ENCODE measurements at regions not wholly inside any gene's neighbourhood (a gene's known extent, or its start where the extent isn't known, plus 50 kb on each side); places are given as distances from the start of the nearest gene placed in this dataset.
A peak's percentile ranks its signal among the peaks of the same experiment; 100 is the strongest.
"Not testable (repeated sequence)": the region's sequence is repeated elsewhere in the genome, so short reads cannot be mapped to it uniquely, and the experiment has no call there.

GRCh38 chr4:122990891-122991290 is 68.5 kb upstream of the NUDT6 start:
- no peak overlapping the region for H3K4me3 ChIP-seq (ENCODE audit: low read length)
- TF ChIP-seq, protein P1, sequence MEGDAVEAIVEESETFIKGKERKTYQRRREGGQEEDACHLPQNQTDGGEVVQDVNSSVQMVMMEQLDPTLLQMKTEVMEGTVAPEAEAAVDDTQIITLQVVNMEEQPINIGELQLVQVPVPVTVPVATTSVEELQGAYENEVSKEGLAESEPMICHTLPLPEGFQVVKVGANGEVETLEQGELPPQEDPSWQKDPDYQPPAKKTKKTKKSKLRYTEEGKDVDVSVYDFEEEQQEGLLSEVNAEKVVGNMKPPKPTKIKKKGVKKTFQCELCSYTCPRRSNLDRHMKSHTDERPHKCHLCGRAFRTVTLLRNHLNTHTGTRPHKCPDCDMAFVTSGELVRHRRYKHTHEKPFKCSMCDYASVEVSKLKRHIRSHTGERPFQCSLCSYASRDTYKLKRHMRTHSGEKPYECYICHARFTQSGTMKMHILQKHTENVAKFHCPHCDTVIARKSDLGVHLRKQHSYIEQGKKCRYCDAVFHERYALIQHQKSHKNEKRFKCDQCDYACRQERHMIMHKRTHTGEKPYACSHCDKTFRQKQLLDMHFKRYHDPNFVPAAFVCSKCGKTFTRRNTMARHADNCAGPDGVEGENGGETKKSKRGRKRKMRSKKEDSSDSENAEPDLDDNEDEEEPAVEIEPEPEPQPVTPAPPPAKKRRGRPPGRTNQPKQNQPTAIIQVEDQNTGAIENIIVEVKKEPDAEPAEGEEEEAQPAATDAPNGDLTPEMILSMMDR (IDR thresholded peaks at IDR 0.05; ENCODE audit: insufficient read depth, low read depth, low read length, missing control alignments) = no peak
- DNase-seq (ENCODE audit: low read depth) = no peak

GRCh38 chr4:122992057-122992456 is 69.7 kb upstream of the NUDT6 start:
- no peak overlapping the region for H3K4me3 ChIP-seq (ENCODE audit: low read length)
- peak; percentile 65 for DNase-seq (ENCODE audit: low read depth)
- TF ChIP-seq, protein P1 (IDR thresholded peaks at IDR 0.05; ENCODE audit: insufficient read depth, low read depth, low read length, missing control alignments) = no peak

DNA sequence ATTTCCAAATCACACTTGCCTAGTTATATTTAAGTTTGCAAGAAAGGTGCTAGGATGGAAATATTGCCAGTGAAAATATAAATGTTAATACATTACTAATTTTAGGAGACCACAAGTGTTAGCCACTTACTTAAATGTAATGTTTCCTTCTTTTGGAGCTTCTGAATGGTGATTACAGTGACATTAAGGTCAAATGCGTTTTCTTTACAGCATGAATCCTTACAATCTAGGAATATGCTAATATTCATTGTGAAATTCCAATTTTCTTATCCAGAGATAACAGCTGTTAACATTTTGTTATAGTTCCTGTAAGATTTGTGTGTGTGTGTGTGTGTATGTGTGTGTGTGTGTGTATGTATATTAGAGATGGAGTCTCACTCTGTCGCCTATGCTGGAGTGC is 70.2 kb upstream of the NUDT6 start:
- H3K4me3 ChIP-seq (ENCODE audit: low read length) = no peak overlapping the region
- no peak for DNase-seq (ENCODE audit: low read depth)
- TF ChIP-seq, protein P1 (IDR thresholded peaks at IDR 0.05; ENCODE audit: insufficient read depth, low read depth, low read length, missing control alignments) = no peak

GRCh38 chr4:122996350-122996749 is 74.0 kb upstream of the NUDT6 start:
- DNase-seq (ENCODE audit: low read depth) = no peak
- TF ChIP-seq, protein P1 (IDR thresholded peaks at IDR 0.05; ENCODE audit: insufficient read depth, low read depth, low read length, missing control alignments) = no peak
- no peak overlapping the region for H3K4me3 ChIP-seq (ENCODE audit: low read length)

- no peak overlapping the region for H3K4me3 ChIP-seq (ENCODE audit: low read length)
- TF ChIP-seq, protein P1 (IDR thresholded peaks at IDR 0.05; ENCODE audit: insufficient read depth, low read depth, low read length, missing control alignments) = no peak
- DNase-seq (ENCODE audit: low read depth) = peak; percentile 23
These were observed 75.2 kb upstream of the NUDT6 start for GRCh38 chr4:122997463-122998101.

DNA sequence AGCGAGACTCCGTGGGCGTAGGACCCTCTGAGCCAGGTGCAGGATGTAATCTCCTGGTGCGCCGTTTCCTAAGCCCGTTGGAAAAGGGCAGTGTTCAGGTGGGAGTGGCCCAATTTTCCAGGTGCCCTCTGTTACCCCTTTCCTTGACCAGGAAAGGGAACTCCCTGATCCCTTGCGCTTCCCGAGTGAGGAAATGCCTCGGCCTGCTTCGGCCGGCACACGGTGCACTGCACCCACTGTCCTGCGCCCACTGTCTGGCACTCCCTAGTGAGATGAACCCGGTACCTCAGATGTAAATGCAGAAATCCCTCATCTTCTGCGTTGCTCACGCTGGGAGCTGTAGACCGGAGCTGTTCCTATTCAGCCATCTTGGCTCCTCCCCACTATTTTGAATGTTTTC is 81.7 kb upstream of the NUDT6 start:
- not testable (repeated sequence) for DNase-seq (ENCODE audit: low read depth); H3K4me3 ChIP-seq (ENCODE audit: low read length)

DNA sequence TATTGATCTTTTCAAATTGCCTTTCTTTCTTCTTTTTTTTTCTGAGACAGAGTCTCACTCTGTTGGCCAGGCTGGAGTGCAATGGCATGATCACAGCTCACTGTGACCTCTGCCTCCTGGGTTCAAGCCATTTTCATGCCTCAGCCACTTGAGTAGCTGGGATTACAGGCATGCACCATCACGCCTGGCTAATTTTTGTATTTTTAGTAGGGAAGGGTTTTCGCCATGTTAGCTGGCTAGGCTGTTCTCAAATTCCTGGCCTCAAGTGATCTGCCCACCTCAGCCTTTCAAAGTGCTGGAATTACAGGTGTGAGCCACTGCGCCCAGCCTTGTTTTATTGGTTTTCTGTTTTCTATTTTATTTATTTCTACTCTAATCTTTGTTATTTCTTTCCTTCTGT is 82.7 kb upstream of the NUDT6 start:
- not testable (repeated sequence) for DNase-seq (ENCODE audit: low read depth); H3K4me3 ChIP-seq (ENCODE audit: low read length)

DNA sequence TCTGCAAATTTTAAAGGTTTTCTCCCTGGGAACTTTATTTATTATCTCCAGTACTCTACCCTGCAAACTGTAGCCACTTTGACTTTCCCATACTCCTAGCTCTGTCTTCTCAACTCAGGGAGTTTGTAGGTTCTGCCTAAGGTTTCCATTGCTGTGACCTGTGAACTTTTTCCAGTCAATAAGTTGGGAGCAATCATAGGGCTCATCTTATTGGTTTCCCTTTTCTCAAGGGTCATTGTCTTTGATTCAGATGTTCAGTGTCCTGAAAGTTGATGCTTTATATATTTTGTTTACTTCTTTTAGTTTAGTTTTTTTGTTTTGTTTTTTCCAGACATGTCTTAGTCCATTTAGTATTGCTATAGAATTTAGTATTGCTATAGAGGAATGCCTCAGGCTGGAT is 85.3 kb upstream of the NUDT6 start:
- TF ChIP-seq, protein P1 (IDR thresholded peaks at IDR 0.05; ENCODE audit: insufficient read depth, low read depth, low read length, missing control alignments) = no peak
- H3K4me3 ChIP-seq (ENCODE audit: low read length) = no peak overlapping the region
- DNase-seq (ENCODE audit: low read depth) = no peak

DNA sequence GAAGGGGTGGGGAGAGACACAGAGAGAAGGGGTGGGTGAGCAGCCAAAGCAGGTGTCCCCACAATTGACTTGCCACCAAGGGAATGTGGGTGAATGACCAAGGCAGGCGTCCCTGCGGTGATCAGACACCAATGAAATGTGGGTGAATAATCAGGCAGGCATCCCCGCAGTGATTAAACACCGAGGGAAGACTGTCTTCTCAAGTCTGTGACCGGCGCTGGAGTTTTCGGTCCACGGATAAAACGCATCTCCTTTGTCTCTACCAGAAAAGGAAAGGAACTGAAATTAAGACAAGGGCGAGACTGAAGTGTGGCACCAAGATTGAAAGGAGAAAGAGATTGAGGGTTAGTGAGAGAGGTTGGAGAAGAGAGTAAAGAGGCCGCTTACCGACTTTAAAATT is 90.0 kb upstream of the NUDT6 start:
- not testable (repeated sequence) for H3K4me3 ChIP-seq (ENCODE audit: low read length); DNase-seq (ENCODE audit: low read depth)

All from epithelial cell of esophagus (primary cell).